VCaP (cell line): ENCODE measurements at regions not wholly inside any gene's neighbourhood (a gene's known extent, or its start where the extent isn't known, plus 50 kb on each side); places are given as distances from the start of the nearest gene placed in this dataset.

Experiments used
- H3K27ac ChIP-seq: fragments of 450-650 bp; 2 replicates; pipeline ENCODE4 v1.5.1; 2017
- TF ChIP-seq, protein P1 (sequence below): fragments of 450-650 bp; conservative IDR thresholded peaks from 2 replicates; pipeline ENCODE4 v1.5.1; 2017; ENCODE audit warnings: mild to moderate bottlenecking, moderate library complexity

DNA sequence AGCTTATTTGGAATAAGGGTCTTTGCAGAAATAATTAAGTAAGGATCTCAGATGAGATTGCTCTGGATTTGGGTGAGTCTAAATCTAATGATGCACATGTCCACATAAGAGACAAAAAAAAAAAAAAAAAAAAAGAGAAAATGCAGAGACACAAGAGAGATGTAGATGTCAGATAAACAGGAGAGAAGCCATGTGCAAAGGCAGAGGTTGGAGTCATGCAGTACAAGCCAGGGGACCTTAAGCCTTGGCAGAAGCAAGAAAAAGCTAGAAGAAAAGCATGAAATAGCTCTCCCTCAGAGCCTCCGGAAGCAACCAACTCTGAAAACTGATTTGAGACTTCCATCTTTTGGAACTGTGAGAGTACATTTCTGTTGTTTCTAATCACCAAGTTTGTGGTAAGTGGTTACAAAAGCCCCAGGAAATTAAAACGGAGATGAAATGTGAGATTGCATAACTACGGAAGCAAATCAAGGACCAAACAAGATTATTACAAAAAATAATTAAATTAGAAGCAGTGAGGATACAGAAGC is 1304.0 kb upstream of the SEL1L start:
- no peak overlapping the region for H3K27ac ChIP-seq
- TF ChIP-seq, protein P1, sequence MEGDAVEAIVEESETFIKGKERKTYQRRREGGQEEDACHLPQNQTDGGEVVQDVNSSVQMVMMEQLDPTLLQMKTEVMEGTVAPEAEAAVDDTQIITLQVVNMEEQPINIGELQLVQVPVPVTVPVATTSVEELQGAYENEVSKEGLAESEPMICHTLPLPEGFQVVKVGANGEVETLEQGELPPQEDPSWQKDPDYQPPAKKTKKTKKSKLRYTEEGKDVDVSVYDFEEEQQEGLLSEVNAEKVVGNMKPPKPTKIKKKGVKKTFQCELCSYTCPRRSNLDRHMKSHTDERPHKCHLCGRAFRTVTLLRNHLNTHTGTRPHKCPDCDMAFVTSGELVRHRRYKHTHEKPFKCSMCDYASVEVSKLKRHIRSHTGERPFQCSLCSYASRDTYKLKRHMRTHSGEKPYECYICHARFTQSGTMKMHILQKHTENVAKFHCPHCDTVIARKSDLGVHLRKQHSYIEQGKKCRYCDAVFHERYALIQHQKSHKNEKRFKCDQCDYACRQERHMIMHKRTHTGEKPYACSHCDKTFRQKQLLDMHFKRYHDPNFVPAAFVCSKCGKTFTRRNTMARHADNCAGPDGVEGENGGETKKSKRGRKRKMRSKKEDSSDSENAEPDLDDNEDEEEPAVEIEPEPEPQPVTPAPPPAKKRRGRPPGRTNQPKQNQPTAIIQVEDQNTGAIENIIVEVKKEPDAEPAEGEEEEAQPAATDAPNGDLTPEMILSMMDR, result no peak

DNA sequence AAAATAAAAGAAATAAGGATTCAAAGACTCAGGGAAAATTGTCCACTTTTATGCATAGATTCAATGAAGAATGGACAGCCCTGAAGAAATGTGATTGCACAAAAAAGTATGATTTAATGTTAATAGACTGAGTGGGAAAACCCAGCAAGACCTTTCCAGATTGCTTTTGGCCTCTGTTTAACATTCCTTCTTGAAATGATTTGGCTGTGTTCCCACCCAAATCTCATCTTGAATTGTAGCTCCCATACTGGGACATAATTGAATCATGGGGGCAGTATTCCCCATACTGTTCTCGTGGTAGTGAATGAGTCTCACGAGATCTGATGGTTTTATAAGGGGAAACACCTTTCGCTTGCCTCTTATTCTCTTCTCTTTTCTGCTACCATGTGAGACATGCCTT is 1316.9 kb upstream of the SEL1L start:
- TF ChIP-seq, protein P1, result no peak
- H3K27ac ChIP-seq, result no peak overlapping the region

DNA sequence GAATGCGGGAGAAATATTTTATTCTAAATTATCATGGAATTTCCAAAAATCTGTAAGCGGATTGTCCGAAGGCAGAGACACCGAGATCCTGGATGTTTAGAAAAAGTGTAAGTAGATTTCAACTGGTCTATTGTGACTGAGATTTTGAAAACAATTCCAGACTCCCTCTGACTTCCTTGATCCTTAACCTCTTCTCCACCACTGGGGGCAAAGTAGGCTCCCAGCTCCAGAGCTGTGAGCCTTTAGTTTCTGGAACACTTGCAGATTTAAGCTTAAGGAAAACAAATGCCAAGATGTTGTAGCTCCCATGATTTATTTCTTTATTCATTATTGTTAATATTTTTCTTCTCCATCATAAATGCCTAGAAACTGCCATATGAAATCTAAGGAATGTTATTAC is 1320.5 kb upstream of the SEL1L start:
- H3K27ac ChIP-seq, result no peak overlapping the region
- TF ChIP-seq, protein P1, result no peak

DNA sequence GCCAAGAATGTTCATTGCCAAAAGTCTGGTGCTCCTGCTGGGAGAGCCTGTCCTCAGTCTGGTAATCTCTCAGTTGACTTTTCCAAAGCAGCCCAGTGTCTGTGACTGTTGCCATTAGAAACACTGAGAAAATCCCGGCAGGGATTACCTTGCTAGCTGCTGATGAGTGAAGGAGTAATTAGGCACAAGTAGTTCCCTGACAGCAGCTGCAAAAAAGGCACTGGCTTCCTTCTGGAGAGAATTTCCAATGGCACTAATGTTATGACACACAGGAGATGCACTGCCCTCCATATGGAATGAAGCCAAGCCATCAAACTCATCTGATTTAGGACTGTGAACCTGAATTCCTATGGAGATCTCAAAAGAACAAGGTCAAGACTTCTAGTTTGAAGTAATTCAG is 1321.2 kb upstream of the SEL1L start:
- no peak overlapping the region for H3K27ac ChIP-seq
- TF ChIP-seq, protein P1, result no peak

DNA sequence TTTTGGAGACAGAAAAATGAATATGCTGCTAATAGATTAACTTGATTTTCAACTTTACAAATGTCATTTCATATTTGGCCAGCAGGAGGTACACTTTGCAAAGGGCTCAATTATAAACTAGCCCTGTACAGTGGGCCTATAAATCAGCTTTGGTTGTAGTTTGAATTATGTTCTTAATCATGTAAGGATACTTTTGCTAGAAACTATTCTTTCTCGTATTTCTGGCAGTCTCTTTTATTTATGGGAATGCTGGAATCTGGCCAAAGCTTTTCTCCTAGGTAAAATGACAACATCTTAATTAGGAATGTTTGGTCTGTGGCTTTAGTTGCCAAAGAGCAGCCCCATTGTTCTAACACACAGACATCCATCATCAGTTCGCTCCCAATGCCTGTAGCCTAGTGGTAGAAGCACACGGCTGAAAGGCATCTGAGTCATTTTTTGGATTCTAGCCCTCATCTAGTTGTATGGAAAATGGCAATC is 1322.3 kb upstream of the SEL1L start:
- TF ChIP-seq, protein P1, result peak; percentile 54; the same call in 1 of the 2 replicates
- H3K27ac ChIP-seq, result no peak overlapping the region

DNA sequence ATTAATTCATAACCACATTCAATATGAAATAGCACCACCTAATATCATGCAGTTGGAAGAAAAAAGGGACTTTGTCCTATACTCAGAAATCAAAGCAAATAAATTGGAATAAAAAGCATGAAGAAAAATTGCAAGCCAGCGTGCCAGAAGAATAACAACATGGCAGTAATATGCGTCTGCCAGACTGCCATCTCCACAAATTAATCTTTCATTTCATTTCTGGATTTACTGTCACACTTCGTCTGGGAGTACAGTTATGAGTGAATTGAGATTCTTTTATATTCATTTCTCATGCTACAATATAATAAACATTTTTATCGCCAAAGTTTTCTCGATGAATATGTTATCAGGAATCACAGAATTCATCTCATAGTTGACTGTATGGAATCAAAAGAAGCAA is 1327.7 kb upstream of the SEL1L start:
- no peak overlapping the region for H3K27ac ChIP-seq
- TF ChIP-seq, protein P1, result no peak

DNA sequence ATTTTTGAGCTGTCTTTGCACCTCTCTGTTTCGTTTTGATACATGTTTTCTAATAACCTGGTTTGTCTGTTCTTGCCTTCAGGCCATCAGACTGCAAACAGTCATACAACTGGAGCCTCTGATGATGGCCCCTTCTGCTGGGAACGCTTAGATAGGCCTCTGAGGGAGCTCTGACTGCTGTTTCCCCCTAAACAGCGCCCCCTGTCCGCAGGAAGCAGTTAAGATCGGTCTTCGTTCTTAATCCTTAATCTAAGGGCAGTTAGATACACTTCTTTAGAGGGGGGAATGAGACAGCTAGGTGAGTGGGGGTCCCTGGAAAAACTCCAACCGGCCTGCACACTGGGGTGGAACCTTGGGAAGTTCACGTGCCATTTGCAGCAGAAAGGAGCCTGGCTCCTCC is 1338.8 kb upstream of the SEL1L start:
- no peak overlapping the region for H3K27ac ChIP-seq
- TF ChIP-seq, protein P1, result 0 out of 2 replicates have a peak, but pooled peaks have one; percentile 19
